Panc1 (cell line): ENCODE measurements at regions not wholly inside any gene's neighbourhood (a gene's known extent, or its start where the extent isn't known, plus 50 kb on each side); places are given as distances from the start of the nearest gene placed in this dataset.

Experiments used
- ATAC-seq: fragments of 200-7000 bp; cut with Tn5 transposase; 2 replicates; pipeline ENCODE4 v1.9.1; 2020; ENCODE audit warnings: mild to moderate bottlenecking, moderate library complexity
- BruUV-seq: library from RNA; stranded (reverse); fragments of 400-500 nt; replicated peaks from 2 replicates; lab custom pipeline; 2021; lab: Mats Ljungman, UMichigan
- CTCF ChIA-PET: fragments of 300-600 bp; sonication (Branson Sonifier 250); formaldehyde crosslinking; loops from one replicate; lab custom pipeline; 2022; ENCODE audit warnings: antibody characterized with exemption; lab: Charles Lee
- POLR2A ChIA-PET: fragments of 300-600 bp; sonication (Branson Sonifier 250); formaldehyde crosslinking; loops from one replicate; lab custom pipeline; 2022; ENCODE audit warnings: antibody characterized with exemption; lab: Charles Lee
- DNase-seq: peaks from one replicate; pipeline ENCODE4 v3.0.0-alpha.2; 2010; ENCODE audit warnings: low read depth, low spot score
- H3K27ac ChIP-seq: 2 replicates; pipeline ENCODE4 v1.5.1; 2011; ENCODE audit warnings: mild to moderate bottlenecking, low read length, inconsistent platforms
- H3K27me3 ChIP-seq: fragments of 200-500 bp; sonication (Bioruptor generic); 2 replicates; pipeline ENCODE4 v1.6.0; 2014; ENCODE audit warnings: low read length, inconsistent platforms; ENCODE audit not compliant: control insufficient read depth, insufficient read depth
- H3K36me3 ChIP-seq: fragments of 200-500 bp; sonication (Bioruptor generic); 2 replicates; pipeline ENCODE4 v1.5.1; 2014; ENCODE audit warnings: inconsistent platforms, mild to moderate bottlenecking, low read length, moderate library complexity; ENCODE audit not compliant: control insufficient read depth, insufficient read depth
- H3K4me1 ChIP-seq: 2 replicates; pipeline ENCODE4 v1.5.1; 2011; ENCODE audit warnings: inconsistent platforms, mild to moderate bottlenecking, low read length, moderate library complexity; ENCODE audit not compliant: control insufficient read depth, insufficient read depth
- H3K4me3 ChIP-seq, 2 experiments: 2 replicates each; pipeline ENCODE4 v1.5.1; 2011 to 2012; ENCODE audit warnings: low read depth in 2 of 2, low read length in 2 of 2, mild to moderate bottlenecking in 2 of 2, inconsistent platforms in 1 of 2, moderate library complexity in 1 of 2
- H3K9me3 ChIP-seq: fragments of 200-500 bp; sonication (Bioruptor generic); 2 replicates; pipeline ENCODE4 v1.5.1; 2014; ENCODE audit warnings: low read depth, mild to moderate bottlenecking, inconsistent platforms, low read length, moderate library complexity; ENCODE audit not compliant: control insufficient read depth, insufficient read depth
- CTCF ChIP-seq: fragments of 450-650 bp; IDR thresholded peaks from 2 replicates; pipeline ENCODE4 v1.5.1; 2017; ENCODE audit warnings: mild to moderate bottlenecking
- POLR2AphosphoS5 ChIP-seq: IDR thresholded peaks from 2 replicates; pipeline ENCODE4 v1.6.1; 2012; ENCODE audit warnings: mild to moderate bottlenecking, low read depth, low read length, moderate library complexity
- REST ChIP-seq, 2 experiments: IDR thresholded peaks; 2 replicates each; pipeline ENCODE4 v1.6.1; 2011 to 2012; ENCODE audit warnings: low read depth in 2 of 2, control low read depth in 1 of 2, low read length in 1 of 2, mild to moderate bottlenecking in 1 of 2, moderate library complexity in 1 of 2; ENCODE audit not compliant: insufficient read depth in 1 of 2
- SIN3A ChIP-seq: IDR thresholded peaks from 2 replicates; pipeline ENCODE4 v1.6.1; 2012; ENCODE audit warnings: low read depth, mild to moderate bottlenecking, low read length, moderate library complexity, borderline replicate concordance; ENCODE audit not compliant: insufficient read depth
- TCF7L2 ChIP-seq: IDR thresholded peaks from 2 replicates; pipeline ENCODE4 v1.6.1; 2011; ENCODE audit warnings: mild to moderate bottlenecking, low read depth, low read length, inconsistent platforms
- in situ Hi-C: cut with HindIII; loops from 2 replicates; pipeline ENCODE4 v1.10.0; 2016; ENCODE audit warnings: low sequenced_read_pairs, low pct_unique_long_range_greater_than_20kb
- intact Hi-C: fragments of 100-400 bp; cut with micrococcal nuclease; formaldehyde crosslinking; loops from one replicate; pipeline ENCODE4 v1.10.0; 2022; ENCODE audit not compliant: unreplicated experiment

- Histone ChIP-seq H3K4me3 (no peak overlapping the region), H3K36me3 (no peaks in the 10 kb centered on the region), H3K9me3 (no peaks in the 10 kb centered on the region), H3K27me3 (peaks cover 5% of the 10 kb centered on the region; the same call in 1 of the 2 replicates), H3K27ac (no peak overlapping the region), H3K4me1 (no peaks in the 10 kb centered on the region)
- POLR2A ChIA-PET = no interaction called here
- ATAC-seq = no peak
- TF ChIP-seq CTCF = no peak
- TF ChIP-seq POLR2AphosphoS5 = no peak
- no peak for TF ChIP-seq TCF7L2
- no peak for TF ChIP-seq REST (IDR thresholded peaks at IDR 0.05; ENCODE audit: insufficient read depth in 1 of 2, low read depth in 2 of 2, low read length in 1 of 2)
- TF ChIP-seq SIN3A = no peak
- intact Hi-C loops = no loop called here
- BruUV-seq = no TSS peak
- CTCF ChIA-PET = no interaction called here
- DNase-seq = no peak
- in situ Hi-C loops = no loop called here
Measured at GRCh38 chrX:116010939-116011338, 159.6 kb upstream of the AGTR2 start.

GRCh38 chrX:116031331-116031730, 139.2 kb upstream of the AGTR2 start:
- Histone ChIP-seq H3K27me3 (no peaks in the 10 kb centered on the region), H3K4me1 (no peaks in the 10 kb centered on the region), H3K27ac (no peak overlapping the region), H3K4me3 (no peak overlapping the region), H3K9me3 (no peaks in the 10 kb centered on the region), H3K36me3 (no peaks in the 10 kb centered on the region)
- in situ Hi-C loops (no loop called here), intact Hi-C loops (no loop called here)
- no TSS peak for BruUV-seq
- DNase-seq = no peak
- ChIA-PET CTCF (no interaction called here), POLR2A (no interaction called here)
- ATAC-seq = no peak
- no peak for TF ChIP-seq CTCF
- TF ChIP-seq REST (IDR thresholded peaks at IDR 0.05; ENCODE audit: insufficient read depth in 1 of 2, low read depth in 2 of 2, low read length in 1 of 2) = no peak
- no peak for TF ChIP-seq POLR2AphosphoS5
